GM19372 (cell line): ENCODE measurements at regions not wholly inside any gene's neighbourhood (a gene's known extent, or its start where the extent isn't known, plus 50 kb on each side); places are given as distances from the start of the nearest gene placed in this dataset.
"Not testable (repeated sequence)": the region's sequence is repeated elsewhere in the genome, so short reads cannot be mapped to it uniquely, and the experiment has no call there.

Experiments
- ATAC-seq: cut with Tn5 transposase; IDR thresholded peaks from one replicate; pipeline ENCODE4 v1.9.1; 2021; ENCODE audit warnings: mild to moderate bottlenecking, low read depth, moderate library complexity; ENCODE audit not compliant: unreplicated experiment

DNA sequence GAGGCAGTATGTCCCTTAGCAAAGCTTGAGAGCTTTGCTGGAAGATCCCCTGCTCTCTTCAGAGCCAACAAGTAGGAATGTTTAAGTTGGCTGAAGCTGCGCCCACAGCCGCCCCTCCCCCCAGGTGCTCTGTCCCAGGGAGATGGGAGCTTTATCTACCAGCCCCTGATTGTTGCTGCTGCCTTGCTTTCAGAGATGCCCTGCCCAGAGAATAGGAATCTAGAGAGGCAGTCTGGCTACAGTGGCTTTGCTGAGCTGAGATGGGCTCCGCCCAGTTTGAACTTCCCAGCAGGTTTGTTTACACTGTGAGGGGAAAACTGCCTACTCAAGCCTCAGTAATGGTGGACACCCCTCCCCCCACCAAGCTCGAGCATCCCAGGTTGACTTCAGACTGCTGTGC is 423.6 kb downstream of the KCTD16 start:
- not testable (repeated sequence) for ATAC-seq

GRCh38 chr5:144585681-144586080 is 415.0 kb downstream of the KCTD16 start:
- ATAC-seq: no peak

DNA sequence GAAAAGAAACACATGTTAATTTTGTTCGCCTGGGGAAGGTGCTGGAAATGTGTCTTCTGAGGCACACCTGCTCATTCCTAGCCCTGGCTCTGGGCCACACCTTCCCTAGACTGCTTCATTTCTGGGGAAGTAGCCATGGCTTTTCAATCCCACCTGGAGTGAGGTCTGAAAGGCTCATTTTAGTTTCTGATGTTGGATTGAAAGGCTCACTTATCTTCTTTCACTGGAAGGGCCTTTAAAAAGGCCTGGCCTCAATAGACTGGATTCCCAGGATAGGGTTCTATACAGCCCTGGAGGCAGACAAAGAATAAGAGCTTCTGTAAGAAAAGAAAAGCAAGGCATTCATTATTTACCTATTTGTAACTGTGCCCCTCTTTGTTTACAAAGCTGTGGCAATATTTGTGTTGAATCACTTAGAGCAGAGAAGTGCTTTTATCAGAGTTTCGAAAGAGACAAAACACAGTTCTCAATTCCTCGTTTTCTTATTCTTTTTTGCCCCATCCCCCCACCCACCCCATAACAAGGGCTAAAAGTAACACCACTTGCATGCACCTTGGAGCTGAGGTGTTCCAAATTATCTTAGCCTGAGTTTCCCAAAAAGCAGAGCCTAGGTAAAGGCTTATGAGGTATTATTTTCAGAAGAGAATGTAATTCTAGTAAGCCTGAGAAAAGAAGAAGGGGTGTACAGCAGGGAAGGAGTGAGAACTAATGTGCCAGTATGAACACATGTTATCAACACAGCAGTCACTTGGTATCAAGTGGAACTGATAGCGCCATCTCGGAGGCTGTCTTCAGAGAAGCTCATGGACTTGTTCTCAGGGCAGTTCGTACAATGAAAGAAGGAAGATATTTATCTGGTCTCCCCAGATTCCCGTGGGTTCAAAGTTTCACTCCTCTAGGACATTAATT is 413.1 kb downstream of the KCTD16 start:
- ATAC-seq: no peak

GRCh38 chr5:144582066-144582465 is 411.4 kb downstream of the KCTD16 start:
- no peak for ATAC-seq

GRCh38 chr5:144581044-144581443 is 410.4 kb downstream of the KCTD16 start:
- no peak for ATAC-seq

DNA sequence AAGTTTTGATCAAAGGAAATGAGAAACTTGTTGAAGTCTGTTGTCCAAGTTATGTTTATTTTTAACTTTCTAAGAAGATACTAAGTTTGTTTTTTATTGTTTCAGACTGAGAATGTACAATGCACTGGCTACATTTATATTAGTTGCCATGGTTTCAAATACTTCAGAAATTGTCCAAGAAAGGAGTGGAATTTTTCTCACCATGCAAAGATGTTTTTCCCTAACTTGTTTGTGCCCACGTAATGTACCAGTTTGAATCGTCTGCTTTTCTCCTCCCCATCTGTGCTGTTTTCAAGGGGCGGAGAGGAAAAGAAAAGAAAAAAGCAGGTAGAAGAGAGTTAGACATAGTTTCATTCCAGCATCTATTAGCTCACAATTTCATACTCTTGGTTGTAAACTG is 407.0 kb downstream of the KCTD16 start:
- ATAC-seq: no peak

GRCh38 chr5:144575736-144576135 is 405.1 kb downstream of the KCTD16 start:
- ATAC-seq: no peak

DNA sequence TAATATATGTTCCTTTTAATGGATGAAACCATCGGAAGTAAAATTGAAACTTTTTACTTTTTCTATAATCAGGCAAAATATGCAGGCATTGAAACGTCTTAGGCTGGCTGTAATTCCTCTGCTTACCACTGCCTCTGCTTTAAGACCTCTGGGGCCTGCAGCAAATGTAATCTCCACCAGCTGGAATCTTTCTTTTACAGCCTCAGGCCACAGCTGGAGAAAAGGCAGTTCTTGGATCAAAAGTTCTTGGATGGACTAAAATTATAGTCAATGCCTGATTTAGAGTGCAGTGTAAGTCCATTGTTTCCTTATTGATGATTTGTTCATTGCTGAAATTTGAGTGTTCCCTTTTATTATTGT is 396.7 kb downstream of the KCTD16 start:
- no peak for ATAC-seq

DNA sequence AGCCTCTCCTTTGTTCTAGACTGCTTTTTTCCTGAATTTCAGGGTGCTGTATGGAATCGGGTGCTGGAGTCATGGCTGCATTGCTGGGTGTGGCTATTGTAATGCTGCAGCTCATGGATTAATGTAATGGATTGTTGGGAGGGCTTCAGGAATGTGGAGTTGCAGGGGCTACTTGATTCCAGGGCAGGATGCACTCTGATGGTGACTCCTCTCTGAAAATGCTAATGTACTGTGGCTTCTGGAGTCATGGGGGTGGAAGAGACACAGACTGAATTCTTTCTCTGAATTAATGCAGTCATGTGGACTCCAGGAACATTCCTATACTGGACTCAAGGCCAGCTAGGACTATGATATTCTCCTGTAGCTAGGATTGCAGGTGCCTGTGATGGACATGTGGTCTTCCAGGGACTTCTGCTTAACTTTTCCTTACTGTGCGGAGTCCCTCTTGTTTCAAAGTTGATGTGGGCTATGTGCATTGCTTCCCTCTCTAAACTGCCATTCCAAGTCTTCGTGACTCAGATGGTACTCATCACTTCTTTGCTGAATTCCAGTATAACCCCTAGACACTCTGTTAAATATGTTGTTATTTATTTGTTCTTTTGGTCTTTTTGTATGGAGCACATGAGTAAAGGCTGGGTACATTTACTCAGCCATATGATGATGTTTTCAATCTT is 396.2 kb downstream of the KCTD16 start:
- ATAC-seq: no peak

DNA sequence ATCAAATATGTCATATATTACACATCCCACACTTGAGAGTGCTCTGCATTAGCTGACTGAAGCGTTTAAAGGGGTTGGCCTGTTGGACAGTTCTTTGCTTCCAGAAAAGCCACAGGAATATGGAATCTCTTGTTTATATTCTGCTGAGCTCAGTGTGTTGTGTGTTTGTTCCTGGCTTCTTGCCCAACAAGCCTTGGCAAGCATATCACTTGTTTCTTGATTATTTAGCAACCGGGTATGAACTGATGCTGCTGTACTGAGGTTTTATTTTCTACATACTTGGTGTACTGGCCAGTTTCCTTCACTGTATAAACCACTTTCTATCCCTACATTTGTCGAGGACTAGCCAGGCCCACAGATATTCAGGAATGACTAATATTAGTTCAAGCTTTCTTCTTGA is 378.9 kb downstream of the KCTD16 start:
- no peak for ATAC-seq

GRCh38 chr5:144548936-144549335 is 378.3 kb downstream of the KCTD16 start:
- no peak for ATAC-seq

DNA sequence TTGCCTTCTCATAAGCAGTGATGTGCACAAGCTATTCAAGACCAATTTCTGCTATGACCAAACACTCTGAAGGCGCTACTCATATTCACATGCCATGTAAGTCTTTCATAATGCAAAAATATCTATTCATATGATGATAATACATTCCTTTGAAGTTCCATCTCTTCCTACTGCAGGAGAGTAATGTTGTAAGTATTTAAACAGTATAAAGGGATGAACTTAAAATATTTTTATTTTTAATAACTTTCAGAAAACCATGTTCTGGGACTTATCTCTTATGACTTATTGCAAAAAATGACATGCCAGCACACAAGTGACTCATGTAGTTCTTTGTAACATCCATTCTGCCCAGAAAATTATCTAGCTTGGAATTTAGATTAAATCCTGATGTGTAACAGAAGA is 376.4 kb downstream of the KCTD16 start:
- ATAC-seq: no peak

DNA sequence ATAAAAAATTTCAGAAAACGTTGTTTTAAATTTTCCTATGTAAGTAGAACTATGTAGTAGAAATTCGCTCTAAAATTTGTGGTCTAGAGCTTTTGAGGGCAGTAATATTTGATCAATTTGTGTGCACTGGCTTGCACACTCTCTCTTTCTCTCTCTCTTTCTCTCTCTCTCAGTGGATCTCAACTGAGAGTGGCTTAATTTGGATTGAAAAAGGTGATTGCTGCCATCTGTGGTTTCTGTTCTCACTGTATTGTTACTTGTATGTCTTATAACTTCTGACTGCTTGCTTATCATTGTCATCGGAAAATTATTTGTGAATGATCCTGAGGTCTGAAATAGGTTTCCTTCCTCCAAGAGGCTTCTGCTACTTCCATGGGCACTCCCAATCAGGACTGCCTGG is 368.2 kb downstream of the KCTD16 start:
- no peak for ATAC-seq
